SU-DHL-6 (cell line): ENCODE measurements at regions not wholly inside any gene's neighbourhood (a gene's known extent, or its start where the extent isn't known, plus 50 kb on each side); places are given as distances from the start of the nearest gene placed in this dataset.
"Not testable (repeated sequence)": the region's sequence is repeated elsewhere in the genome, so short reads cannot be mapped to it uniquely, and the experiment has no call there.

Source experiments
- H2AFZ ChIP-seq: fragments of 200-600 bp; sonication (generic); 2 replicates; pipeline ENCODE4 v1.6.1; 2014; ENCODE audit warnings: low read depth, mild to moderate bottlenecking, moderate library complexity, mixed read lengths, antibody characterized with exemption, low read length; ENCODE audit not compliant: severe bottlenecking
- H3F3A ChIP-seq: fragments of 200-600 bp; shearing (Covaris generic); 2 replicates; pipeline ENCODE4 v1.6.0; 2016; ENCODE audit warnings: antibody characterized with exemption, mild to moderate bottlenecking; ENCODE audit not compliant: insufficient read depth
- H3K27ac ChIP-seq: fragments of 200-600 bp; sonication (generic); 2 replicates; pipeline ENCODE4 v1.5.1; 2016; ENCODE audit warnings: low read depth, mild to moderate bottlenecking, low read length, moderate library complexity, mixed read lengths
- H3K27me3 ChIP-seq: fragments of 200-600 bp; sonication (generic), shearing (Covaris generic); 2 replicates; pipeline ENCODE4 v1.6.0; 2014; ENCODE audit warnings: mild to moderate bottlenecking, low read length
- H3K36me3 ChIP-seq: fragments of 200-600 bp; sonication (generic); 2 replicates; pipeline ENCODE4 v1.6.1; 2014; ENCODE audit warnings: mild to moderate bottlenecking, low read length, mixed read lengths
- H3K4me2 ChIP-seq: fragments of 300-600, 200-600 bp; shearing (Covaris generic), sonication (generic); 2 replicates; pipeline ENCODE4 v1.6.0; 2014; ENCODE audit warnings: low read length, low read depth, mild to moderate bottlenecking; ENCODE audit not compliant: poor library complexity, severe bottlenecking
- H3K4me3 ChIP-seq: fragments of 200-600 bp; sonication (generic); 2 replicates; pipeline ENCODE4 v1.5.1; 2014; ENCODE audit warnings: antibody characterized with exemption, low read length, mild to moderate bottlenecking, mixed read lengths; ENCODE audit not compliant: insufficient read depth, poor library complexity, severe bottlenecking
- H3K79me2 ChIP-seq: fragments of 200-600 bp; sonication (generic); 2 replicates; pipeline ENCODE4 v1.6.1; 2014; ENCODE audit warnings: mild to moderate bottlenecking, low read length, moderate library complexity; ENCODE audit not compliant: insufficient read depth
- H3K9ac ChIP-seq: fragments of 200-600 bp; sonication (generic); 2 replicates; pipeline ENCODE4 v1.7.0; 2014; ENCODE audit warnings: mild to moderate bottlenecking, low read length
- H3K9me2 ChIP-seq: fragments of 200-600 bp; sonication (generic); replicated peaks from 2 replicates; pipeline ENCODE4 v1.6.1; 2014; ENCODE audit warnings: low read length; ENCODE audit not compliant: insufficient read depth
- H3K9me3 ChIP-seq: fragments of 200-600 bp; sonication (generic); 2 replicates; pipeline ENCODE4 v1.6.1; 2014; ENCODE audit warnings: low read length, mixed read lengths; ENCODE audit not compliant: insufficient read depth
- H4K20me1 ChIP-seq: fragments of 200-600 bp; sonication (generic); 2 replicates; pipeline ENCODE4 v1.6.1; 2014; ENCODE audit warnings: low read depth, mild to moderate bottlenecking, antibody characterized with exemption, low read length, moderate library complexity, mixed read lengths
- EZH2phosphoT487 ChIP-seq: fragments of 200-600 bp; sonication (generic), shearing (Covaris generic); conservative IDR thresholded peaks from 2 replicates; pipeline ENCODE4 v1.6.1; 2018; ENCODE audit warnings: mild to moderate bottlenecking, antibody characterized with exemption, low read length, moderate library complexity, mixed read lengths
- TF ChIP-seq, protein P1 (sequence below): fragments of 200-600 bp; sonication (generic); IDR thresholded peaks from one replicate; pipeline ENCODE4 v1.5.1; 2017; ENCODE audit warnings: antibody characterized with exemption, mild to moderate bottlenecking, low read length, moderate library complexity; ENCODE audit not compliant: insufficient read depth, poor library complexity, severe bottlenecking

DNA sequence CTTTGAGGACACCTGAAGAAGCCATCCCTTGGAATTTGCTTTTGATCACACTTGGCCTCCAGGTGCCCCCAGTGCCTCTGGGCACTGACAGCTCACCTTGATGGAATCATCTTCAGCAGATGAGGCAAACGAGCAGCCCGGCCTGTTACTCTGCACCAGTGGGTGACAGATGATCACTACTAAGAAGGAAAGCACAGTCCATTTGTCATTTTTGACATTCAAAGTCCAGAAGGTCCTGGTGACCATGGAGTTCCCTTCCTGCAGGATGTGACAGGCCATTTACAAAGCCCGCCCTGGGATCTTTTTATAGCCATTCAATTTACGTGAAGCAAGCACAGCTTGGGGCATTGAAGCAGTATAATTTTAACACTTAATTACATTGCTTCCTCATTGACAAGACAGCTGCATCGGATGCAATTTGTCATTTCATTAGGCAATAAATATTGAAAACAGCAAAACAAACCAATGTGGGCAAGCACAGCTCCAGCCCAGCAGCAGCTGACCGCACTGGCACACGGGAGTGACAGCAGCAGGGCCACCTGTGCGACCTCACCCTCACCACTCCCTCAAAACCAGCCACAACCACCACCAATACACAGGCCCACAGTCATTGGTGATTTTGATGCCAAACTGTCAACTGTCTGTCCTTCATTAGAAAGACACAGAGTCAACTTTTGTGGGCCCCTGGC, 76.0 kb upstream of the SLC66A3 start:
- Histone ChIP-seq H3K9me3 (no peaks in the 10 kb centered on the region), H3K4me3 (no peak overlapping the region), H3F3A (no peaks in the 10 kb centered on the region), H3K36me3 (no peaks in the 10 kb centered on the region), H3K4me2 (no peak overlapping the region), H3K9me2 (no peaks in the 10 kb centered on the region), H3K27ac (no peak overlapping the region), H4K20me1 (no peaks in the 10 kb centered on the region), H2AFZ (no peak overlapping the region), H3K27me3 (no peaks in the 10 kb centered on the region), H3K79me2 (no peaks in the 10 kb centered on the region), H3K9ac (no peak overlapping the region)
- TF ChIP-seq, protein P1, sequence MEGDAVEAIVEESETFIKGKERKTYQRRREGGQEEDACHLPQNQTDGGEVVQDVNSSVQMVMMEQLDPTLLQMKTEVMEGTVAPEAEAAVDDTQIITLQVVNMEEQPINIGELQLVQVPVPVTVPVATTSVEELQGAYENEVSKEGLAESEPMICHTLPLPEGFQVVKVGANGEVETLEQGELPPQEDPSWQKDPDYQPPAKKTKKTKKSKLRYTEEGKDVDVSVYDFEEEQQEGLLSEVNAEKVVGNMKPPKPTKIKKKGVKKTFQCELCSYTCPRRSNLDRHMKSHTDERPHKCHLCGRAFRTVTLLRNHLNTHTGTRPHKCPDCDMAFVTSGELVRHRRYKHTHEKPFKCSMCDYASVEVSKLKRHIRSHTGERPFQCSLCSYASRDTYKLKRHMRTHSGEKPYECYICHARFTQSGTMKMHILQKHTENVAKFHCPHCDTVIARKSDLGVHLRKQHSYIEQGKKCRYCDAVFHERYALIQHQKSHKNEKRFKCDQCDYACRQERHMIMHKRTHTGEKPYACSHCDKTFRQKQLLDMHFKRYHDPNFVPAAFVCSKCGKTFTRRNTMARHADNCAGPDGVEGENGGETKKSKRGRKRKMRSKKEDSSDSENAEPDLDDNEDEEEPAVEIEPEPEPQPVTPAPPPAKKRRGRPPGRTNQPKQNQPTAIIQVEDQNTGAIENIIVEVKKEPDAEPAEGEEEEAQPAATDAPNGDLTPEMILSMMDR = no peak
- no peak for TF ChIP-seq EZH2phosphoT487

DNA sequence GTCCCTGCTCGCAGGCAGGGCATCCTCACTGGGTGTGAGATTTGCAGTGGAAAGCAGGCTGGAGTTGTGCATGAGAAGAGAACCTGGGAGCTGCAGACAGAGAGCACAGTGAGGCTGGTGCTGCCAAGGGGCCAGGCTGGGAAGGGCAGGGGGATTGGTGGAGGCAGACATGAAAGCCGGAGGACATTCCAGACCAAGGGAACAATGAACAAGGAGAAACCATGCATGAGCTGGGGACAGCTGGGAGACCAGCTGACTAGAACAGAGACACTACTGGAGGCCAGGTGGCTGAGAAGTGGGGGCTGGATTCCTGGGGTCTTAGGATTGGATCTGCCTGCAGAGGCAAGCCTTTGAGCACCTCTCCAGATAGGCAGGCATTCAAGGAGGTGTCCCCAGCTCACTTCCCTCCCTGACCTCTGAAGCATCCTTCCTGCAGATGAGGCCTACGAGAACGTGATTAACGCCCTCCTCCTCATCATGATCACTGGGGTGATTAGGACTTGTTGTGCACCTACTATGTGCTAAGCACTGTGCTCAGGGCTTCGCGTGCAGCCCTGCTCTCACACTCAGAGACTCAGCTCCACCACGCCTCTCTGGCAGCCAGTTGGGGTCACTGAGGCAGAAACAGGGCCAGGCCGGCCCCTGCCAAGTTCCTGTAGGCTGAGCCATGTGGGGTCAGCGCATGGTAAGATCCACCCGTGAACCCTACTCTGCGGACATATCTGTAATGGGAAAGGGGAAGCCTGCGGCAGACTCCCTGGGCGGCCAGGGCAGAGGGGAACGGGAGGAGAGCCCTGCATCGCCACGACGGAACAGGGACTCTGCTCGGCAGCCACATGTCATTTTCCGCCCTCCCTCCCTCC, 74.8 kb upstream of the SLC66A3 start:
- Histone ChIP-seq H3K9ac (no peak overlapping the region), H2AFZ (no peak overlapping the region), H3K79me2 (no peaks in the 10 kb centered on the region), H4K20me1 (no peaks in the 10 kb centered on the region), H3K4me2 (no peak overlapping the region), H3K4me3 (no peak overlapping the region), H3K27me3 (no peaks in the 10 kb centered on the region), H3K9me2 (no peaks in the 10 kb centered on the region), H3F3A (no peaks in the 10 kb centered on the region), H3K36me3 (no peaks in the 10 kb centered on the region), H3K9me3 (no peaks in the 10 kb centered on the region), H3K27ac (no peak overlapping the region)
- TF ChIP-seq, protein P1 = no peak
- no peak for TF ChIP-seq EZH2phosphoT487

DNA sequence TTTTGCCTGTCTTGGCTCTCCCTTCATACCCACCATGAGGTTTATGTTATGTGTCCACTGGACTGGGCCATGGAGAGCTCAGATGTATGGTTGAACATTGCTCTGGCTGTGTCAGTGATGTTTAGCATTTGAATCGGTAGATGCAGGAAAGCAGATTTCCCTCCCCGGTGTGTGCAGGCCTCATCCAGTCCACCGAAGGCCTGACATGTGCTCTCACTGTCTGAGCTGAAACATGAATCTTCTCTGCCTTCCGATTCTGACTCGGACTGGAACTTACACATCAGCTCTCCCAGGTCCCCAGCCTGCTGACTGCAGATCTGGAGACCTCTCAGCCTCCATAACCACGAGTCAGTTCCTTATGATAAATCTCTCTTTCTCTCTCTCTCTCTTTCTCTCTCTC, 72.4 kb upstream of the SLC66A3 start:
- Histone ChIP-seq H3F3A (no peaks in the 10 kb centered on the region), H3K27me3 (no peaks in the 10 kb centered on the region), H3K9ac (no peak overlapping the region), H4K20me1 (no peaks in the 10 kb centered on the region), H3K4me2 (no peak overlapping the region), H3K9me2 (no peaks in the 10 kb centered on the region), H3K79me2 (no peaks in the 10 kb centered on the region), H3K4me3 (no peak overlapping the region), H3K9me3 (no peaks in the 10 kb centered on the region), H2AFZ (no peak overlapping the region), H3K36me3 (no peaks in the 10 kb centered on the region), H3K27ac (no peak overlapping the region)
- no peak for TF ChIP-seq EZH2phosphoT487
- TF ChIP-seq, protein P1 = no peak

DNA sequence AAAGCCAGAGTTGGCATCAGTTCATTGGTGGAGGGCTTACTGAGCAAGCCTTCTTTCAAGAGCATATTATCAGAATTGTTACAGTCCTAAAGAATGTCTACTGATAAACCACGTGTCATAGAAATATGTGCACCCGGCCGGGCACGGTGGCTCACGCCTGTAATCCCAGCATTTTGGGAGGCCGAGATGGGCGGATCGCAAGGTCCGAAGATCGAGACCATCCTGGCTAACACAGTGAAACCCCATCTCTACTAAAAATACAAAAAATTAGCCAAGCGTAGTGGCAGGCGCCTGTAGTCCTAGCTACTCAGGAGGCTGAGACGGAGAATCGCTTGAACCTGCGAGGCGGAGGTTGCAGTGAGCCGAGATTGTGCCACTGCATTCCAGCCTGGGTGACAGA, 66.4 kb upstream of the SLC66A3 start:
- H3K4me3 ChIP-seq, H3K4me2 ChIP-seq, H3K27me3 ChIP-seq, H3K27ac ChIP-seq, H3F3A ChIP-seq, H3K9ac ChIP-seq, H3K79me2 ChIP-seq, H4K20me1 ChIP-seq, H3K9me3 ChIP-seq, H3K36me3 ChIP-seq, H3K9me2 ChIP-seq, H2AFZ ChIP-seq: not testable (repeated sequence)
